Vagina (tissue), 2 donors: ENCODE measurements at regions not wholly inside any gene's neighbourhood (a gene's known extent, or its start where the extent isn't known, plus 50 kb on each side); places are given as distances from the start of the nearest gene placed in this dataset.

ENCODE experiments used
- DNase-seq, 2 donors: peaks; one replicate each; pipeline ENCODE4 v3.0.0-alpha.2; 2017; ENCODE audit errors: extremely low spot score in 2 of 2
- H3K27ac ChIP-seq: fragments of 200-600 bp; sonication (generic); one replicate; pipeline ENCODE4 v1.5.1; 2019
- H3K27me3 ChIP-seq: fragments of 200-600 bp; sonication (generic); one replicate; pipeline ENCODE4 v1.5.1; 2019
- H3K36me3 ChIP-seq, 2 donors: fragments of 200-600 bp; sonication (generic); one replicate each; pipeline ENCODE4 v1.5.1; 2017 to 2019
- H3K4me1 ChIP-seq: fragments of 200-600 bp; sonication (generic); one replicate; pipeline ENCODE4 v1.5.1; 2019
- H3K4me3 ChIP-seq, 2 donors: fragments of 200-600 bp; sonication (generic); 1 replicate in 1 of 2; 2 replicates in 1 of 2; pipeline ENCODE4 v1.5.1; 2016 to 2019
- H3K9me3 ChIP-seq: fragments of 200-600 bp; sonication (generic); one replicate; pipeline ENCODE4 v1.5.1; 2019
- POLR2A ChIP-seq, 2 donors: fragments of 450-650 bp; IDR thresholded peaks; one replicate each; pipeline ENCODE4 v1.6.1; 2017; ENCODE audit warnings: antibody characterized with exemption in 2 of 2, mild to moderate bottlenecking in 2 of 2, moderate library complexity in 2 of 2
- POLR2AphosphoS5 ChIP-seq, 2 donors: sonication (generic); formaldehyde crosslinking; IDR thresholded peaks; one replicate each; pipeline ENCODE4 v1.9.0; 2017; ENCODE audit warnings: antibody characterized with exemption in 2 of 2, mild to moderate bottlenecking in 2 of 2, low read depth in 1 of 2; ENCODE audit not compliant: insufficient read depth in 1 of 2
- intact Hi-C: fragments of 100-400 bp; cut with DNase I; formaldehyde crosslinking; loops from one replicate; pipeline ENCODE4 v1.15.1; 2023
- TF ChIP-seq, protein P1 (sequence below), 3 experiments: fragments of 450-650 bp in 2 of 3; fragments of 200-600 bp in 1 of 3; sonication (generic) in 1 of 3; IDR thresholded peaks; one replicate each; pipeline ENCODE4 v1.5.1; 2017 to 2019; ENCODE audit warnings: antibody characterized with exemption in 3 of 3, mild to moderate bottlenecking in 2 of 3, moderate library complexity in 2 of 3

- Histone ChIP-seq H3K4me3 (no peak overlapping the region), H3K27ac (no peak overlapping the region), H3K9me3 (no peaks in the 10 kb centered on the region), H3K4me1 (no peaks in the 10 kb centered on the region), H3K27me3 (no peaks in the 10 kb centered on the region), H3K36me3 (no peaks in the 10 kb centered on the region)
- DNase-seq = peak; percentile 13 to 40
- TF ChIP-seq POLR2A (IDR thresholded peaks at IDR 0.05) (no peak), POLR2AphosphoS5 (IDR thresholded peaks at IDR 0.05; ENCODE audit: insufficient read depth in 1 of 2, low read depth in 1 of 2) (no peak)
- TF ChIP-seq, protein P1, sequence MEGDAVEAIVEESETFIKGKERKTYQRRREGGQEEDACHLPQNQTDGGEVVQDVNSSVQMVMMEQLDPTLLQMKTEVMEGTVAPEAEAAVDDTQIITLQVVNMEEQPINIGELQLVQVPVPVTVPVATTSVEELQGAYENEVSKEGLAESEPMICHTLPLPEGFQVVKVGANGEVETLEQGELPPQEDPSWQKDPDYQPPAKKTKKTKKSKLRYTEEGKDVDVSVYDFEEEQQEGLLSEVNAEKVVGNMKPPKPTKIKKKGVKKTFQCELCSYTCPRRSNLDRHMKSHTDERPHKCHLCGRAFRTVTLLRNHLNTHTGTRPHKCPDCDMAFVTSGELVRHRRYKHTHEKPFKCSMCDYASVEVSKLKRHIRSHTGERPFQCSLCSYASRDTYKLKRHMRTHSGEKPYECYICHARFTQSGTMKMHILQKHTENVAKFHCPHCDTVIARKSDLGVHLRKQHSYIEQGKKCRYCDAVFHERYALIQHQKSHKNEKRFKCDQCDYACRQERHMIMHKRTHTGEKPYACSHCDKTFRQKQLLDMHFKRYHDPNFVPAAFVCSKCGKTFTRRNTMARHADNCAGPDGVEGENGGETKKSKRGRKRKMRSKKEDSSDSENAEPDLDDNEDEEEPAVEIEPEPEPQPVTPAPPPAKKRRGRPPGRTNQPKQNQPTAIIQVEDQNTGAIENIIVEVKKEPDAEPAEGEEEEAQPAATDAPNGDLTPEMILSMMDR (IDR thresholded peaks at IDR 0.05) = no peak
- intact Hi-C loops = no loop called here
Observed at GRCh38 chr7:3210531-3210930, 90.5 kb upstream of the SDK1 start.

DNA sequence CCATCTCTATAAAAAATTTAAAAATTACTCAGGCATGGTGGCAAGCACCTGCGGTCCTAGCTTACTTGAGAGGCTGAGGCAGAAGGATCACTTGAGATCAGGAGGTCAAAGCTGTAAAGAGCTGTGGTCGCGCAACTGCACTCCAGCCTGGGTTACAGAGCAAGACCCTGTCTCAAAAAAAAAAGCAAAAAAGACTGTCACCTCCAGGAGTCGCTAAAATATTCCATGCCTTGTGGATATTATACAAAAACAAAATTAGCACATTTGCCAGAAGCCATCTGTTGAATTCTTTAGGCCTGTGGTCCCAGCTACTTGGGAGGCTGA, 87.0 kb upstream of the SDK1 start:
- TF ChIP-seq POLR2A (IDR thresholded peaks at IDR 0.05) = no peak
- no peak for TF ChIP-seq POLR2AphosphoS5 (IDR thresholded peaks at IDR 0.05; ENCODE audit: insufficient read depth in 1 of 2, low read depth in 1 of 2)
- TF ChIP-seq, protein P1 (IDR thresholded peaks at IDR 0.05) = no peak
- Histone ChIP-seq H3K27ac (no peak overlapping the region), H3K27me3 (no peaks in the 10 kb centered on the region), H3K4me3 (no peak overlapping the region), H3K36me3 (no peaks in the 10 kb centered on the region), H3K4me1 (peaks cover 5% of the 10 kb centered on the region), H3K9me3 (no peaks in the 10 kb centered on the region)
- intact Hi-C loops = no loop called here
- peak in 1 of 2 donors; percentile 27 for DNase-seq

GRCh38 chr7:3215624-3216585, 85.1 kb upstream of the SDK1 start:
- intact Hi-C loops = no loop called here
- no peaks in the 10 kb centered on the region for H3K36me3 ChIP-seq
- no peaks in the 10 kb centered on the region for H3K9me3 ChIP-seq
- H3K4me3 ChIP-seq = no peak overlapping the region
- DNase-seq = peak; percentile 13 to 14
- H3K27me3 ChIP-seq = no peaks in the 10 kb centered on the region
- no peak overlapping the region for H3K27ac ChIP-seq
- TF ChIP-seq, protein P1 (IDR thresholded peaks at IDR 0.05) = no peak
- TF ChIP-seq POLR2A (IDR thresholded peaks at IDR 0.05) (no peak), POLR2AphosphoS5 (IDR thresholded peaks at IDR 0.05; ENCODE audit: insufficient read depth in 1 of 2, low read depth in 1 of 2) (no peak)
- H3K4me1 ChIP-seq = peaks cover 5% of the 10 kb centered on the region

- H3K9me3 ChIP-seq = no peaks in the 10 kb centered on the region
- peaks cover 5% of the 10 kb centered on the region for H3K4me1 ChIP-seq
- DNase-seq = peak; percentile 29 to 64
- no peaks in the 10 kb centered on the region for H3K27me3 ChIP-seq
- H3K27ac ChIP-seq = no peak overlapping the region
- TF ChIP-seq POLR2AphosphoS5 (IDR thresholded peaks at IDR 0.05; ENCODE audit: insufficient read depth in 1 of 2, low read depth in 1 of 2) (no peak), POLR2A (IDR thresholded peaks at IDR 0.05) (no peak)
- TF ChIP-seq, protein P1 (IDR thresholded peaks at IDR 0.05) = no peak
- no peaks in the 10 kb centered on the region for H3K36me3 ChIP-seq
- intact Hi-C loops = no loop called here
- no peak overlapping the region for H3K4me3 ChIP-seq
Observed at GRCh38 chr7:3217166-3217565, 83.9 kb upstream of the SDK1 start.
